GM13976 (cell line): ENCODE measurements at regions not wholly inside any gene's neighbourhood (a gene's known extent, or its start where the extent isn't known, plus 50 kb on each side); places are given as distances from the start of the nearest gene placed in this dataset.
"Not testable (repeated sequence)": the region's sequence is repeated elsewhere in the genome, so short reads cannot be mapped to it uniquely, and the experiment has no call there.

Experiments
- DNase-seq: peaks from one replicate; pipeline ENCODE4 v3.0.0; 2012; ENCODE audit warnings: low spot score
- CTCF ChIP-seq: IDR thresholded peaks from 2 replicates; pipeline ENCODE4 v1.5.1; 2012; ENCODE audit warnings: borderline replicate concordance, mild to moderate bottlenecking; ENCODE audit not compliant: insufficient read depth; ENCODE audit errors: extremely low read depth, missing control alignments, control extremely low read depth
- in situ Hi-C: fragments of 300-500 bp; cut with MboI; formaldehyde crosslinking; loops from one replicate; pipeline ENCODE4 v1.12.0; 2022; ENCODE audit warnings: low sequenced_read_pairs, mixed read lengths, inconsistent platforms; ENCODE audit not compliant: unreplicated experiment

GRCh38 chr4:102397056-102397455 is 51.8 kb upstream of the SLC39A8 start:
- in situ Hi-C loops, DNase-seq: not testable (repeated sequence)

- in situ Hi-C loops = no loop called here
- TF ChIP-seq CTCF = no peak
- no peak for DNase-seq
These were observed 53.7 kb upstream of the SLC39A8 start for GRCh38 chr4:102399021-102399420.

- DNase-seq = no peak
- TF ChIP-seq CTCF = no peak
- in situ Hi-C loops = no loop called here
These were observed 55.6 kb upstream of the SLC39A8 start for GRCh38 chr4:102400898-102401297.

GRCh38 chr4:102402223-102402622 is 56.9 kb upstream of the SLC39A8 start:
- no peak for TF ChIP-seq CTCF
- no peak for DNase-seq
- in situ Hi-C loops = no loop called here

GRCh38 chr4:102403116-102403515 is 57.8 kb upstream of the SLC39A8 start:
- TF ChIP-seq CTCF = no peak
- no peak for DNase-seq
- in situ Hi-C loops = no loop called here

GRCh38 chr4:102404431-102404969 is 59.2 kb upstream of the SLC39A8 start:
- in situ Hi-C loops = no loop called here
- TF ChIP-seq CTCF = no peak
- DNase-seq = no peak

GRCh38 chr4:102405821-102406401 is 60.6 kb upstream of the SLC39A8 start:
- in situ Hi-C loops = no loop called here
- no peak for TF ChIP-seq CTCF
- no peak for DNase-seq

- in situ Hi-C loops, DNase-seq: not testable (repeated sequence)
These were observed 65.6 kb upstream of the SLC39A8 start for GRCh38 chr4:102410884-102411283.
